Lower lobe of right lung (tissue), 2 donors: ENCODE measurements at regions not wholly inside any gene's neighbourhood (a gene's known extent, or its start where the extent isn't known, plus 50 kb on each side); places are given as distances from the start of the nearest gene placed in this dataset.

Experiments used
- ATAC-seq, 2 donors: fragments of 200-7000 bp; cut with Tn5 transposase; one replicate each; pipeline ENCODE4 v1.9.1; 2020 to 2022; ENCODE audit warnings: mild to moderate bottlenecking in 2 of 2, moderate library complexity in 2 of 2
- DNase-seq: peaks from one replicate; pipeline ENCODE4 v3.0.0-alpha.2; 2020
- H3K27ac ChIP-seq: fragments of 200-600 bp; one replicate; pipeline ENCODE4 v1.8.0; 2022
- H3K27me3 ChIP-seq: fragments of 200-600 bp; one replicate; pipeline ENCODE4 v1.8.0; 2022; ENCODE audit warnings: low read depth
- H3K36me3 ChIP-seq: fragments of 200-600 bp; one replicate; pipeline ENCODE4 v1.8.0; 2022; ENCODE audit warnings: mild to moderate bottlenecking
- H3K4me1 ChIP-seq: fragments of 200-600 bp; one replicate; pipeline ENCODE4 v1.8.0; 2022
- H3K4me3 ChIP-seq: fragments of 200-600 bp; one replicate; pipeline ENCODE4 v1.8.0; 2022; ENCODE audit warnings: mild to moderate bottlenecking
- H3K9me3 ChIP-seq: fragments of 200-600 bp; one replicate; pipeline ENCODE4 v1.8.0; 2022
- intact Hi-C: fragments of 100-400 bp; cut with DNase I; formaldehyde crosslinking; loops from one replicate; pipeline ENCODE4 v1.11.0; 2022
- TF ChIP-seq, protein P1 (sequence below): fragments of 200-600 bp; IDR thresholded peaks from one replicate; pipeline ENCODE4 v1.8.0; 2022; ENCODE audit warnings: antibody characterized with exemption, mild to moderate bottlenecking
- donor health status: DM: no; HTN: yes; CAD: no; lungs with severe emphysema.

DNA sequence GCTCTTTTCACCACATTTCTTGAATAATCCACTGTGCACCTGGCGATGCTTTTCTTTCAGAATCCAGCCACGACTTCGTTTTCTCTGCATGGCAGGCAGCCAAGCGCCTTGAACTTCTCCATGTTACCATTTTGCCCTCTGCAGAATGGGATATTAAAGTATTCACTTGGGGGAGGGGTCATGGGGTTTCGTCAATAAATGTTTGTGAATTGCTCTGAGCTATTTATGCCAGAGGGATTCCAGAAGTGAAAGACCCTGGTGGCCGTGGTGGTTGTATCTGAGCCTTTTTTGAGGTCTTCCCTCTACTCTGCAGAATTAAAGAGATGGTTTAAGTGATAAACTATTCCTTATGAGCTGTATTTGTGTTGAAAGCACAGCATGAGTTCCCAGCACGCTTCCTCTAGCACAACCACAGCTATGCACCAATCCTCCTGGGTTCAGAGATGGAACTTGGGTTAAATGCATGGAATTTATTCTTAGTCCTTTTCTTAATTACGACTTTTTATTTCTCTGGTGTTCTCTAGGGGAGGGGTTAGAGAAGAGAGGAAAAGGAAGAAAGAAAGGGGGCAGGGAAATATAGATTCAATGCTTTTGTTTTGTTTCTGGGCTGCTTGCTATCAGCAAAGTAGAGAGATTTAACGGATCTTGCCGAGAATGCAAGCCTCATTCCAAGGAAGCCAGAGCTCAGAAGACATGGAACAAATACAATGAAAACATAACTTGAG lies 478.2 kb upstream of the TNC start:
- Histone ChIP-seq H3K9me3 (no peaks in the 10 kb centered on the region), H3K27me3 (no peaks in the 10 kb centered on the region), H3K36me3 (no peaks in the 10 kb centered on the region), H3K4me1 (no peaks in the 10 kb centered on the region), H3K27ac (no peak overlapping the region), H3K4me3 (no peak overlapping the region)
- TF ChIP-seq, protein P1, sequence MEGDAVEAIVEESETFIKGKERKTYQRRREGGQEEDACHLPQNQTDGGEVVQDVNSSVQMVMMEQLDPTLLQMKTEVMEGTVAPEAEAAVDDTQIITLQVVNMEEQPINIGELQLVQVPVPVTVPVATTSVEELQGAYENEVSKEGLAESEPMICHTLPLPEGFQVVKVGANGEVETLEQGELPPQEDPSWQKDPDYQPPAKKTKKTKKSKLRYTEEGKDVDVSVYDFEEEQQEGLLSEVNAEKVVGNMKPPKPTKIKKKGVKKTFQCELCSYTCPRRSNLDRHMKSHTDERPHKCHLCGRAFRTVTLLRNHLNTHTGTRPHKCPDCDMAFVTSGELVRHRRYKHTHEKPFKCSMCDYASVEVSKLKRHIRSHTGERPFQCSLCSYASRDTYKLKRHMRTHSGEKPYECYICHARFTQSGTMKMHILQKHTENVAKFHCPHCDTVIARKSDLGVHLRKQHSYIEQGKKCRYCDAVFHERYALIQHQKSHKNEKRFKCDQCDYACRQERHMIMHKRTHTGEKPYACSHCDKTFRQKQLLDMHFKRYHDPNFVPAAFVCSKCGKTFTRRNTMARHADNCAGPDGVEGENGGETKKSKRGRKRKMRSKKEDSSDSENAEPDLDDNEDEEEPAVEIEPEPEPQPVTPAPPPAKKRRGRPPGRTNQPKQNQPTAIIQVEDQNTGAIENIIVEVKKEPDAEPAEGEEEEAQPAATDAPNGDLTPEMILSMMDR: no peak
- no peak for ATAC-seq
- intact Hi-C loops: no loop called here
- no peak for DNase-seq

DNA sequence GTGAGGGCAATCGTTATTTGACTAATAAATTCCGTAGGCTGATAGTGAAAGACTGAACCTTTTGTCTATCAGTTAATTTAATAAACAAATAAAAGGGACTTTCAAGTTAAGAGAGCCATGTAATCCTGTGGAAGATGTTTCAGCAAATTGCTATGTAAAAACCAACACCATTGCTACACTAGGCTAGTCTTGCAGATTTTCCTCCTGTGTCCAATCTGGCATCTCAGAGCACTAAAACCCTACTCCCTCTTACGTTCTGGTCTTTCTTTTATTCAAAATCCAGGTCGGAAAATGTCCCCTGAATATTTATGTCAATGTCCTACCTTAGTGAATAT lies 478.8 kb upstream of the TNC start:
- no peak overlapping the region for H3K4me3 ChIP-seq
- TF ChIP-seq, protein P1: no peak
- ATAC-seq: no peak
- H3K27ac ChIP-seq: no peak overlapping the region
- intact Hi-C loops: no loop called here
- H3K4me1 ChIP-seq: no peaks in the 10 kb centered on the region
- no peaks in the 10 kb centered on the region for H3K36me3 ChIP-seq
- no peaks in the 10 kb centered on the region for H3K9me3 ChIP-seq
- no peaks in the 10 kb centered on the region for H3K27me3 ChIP-seq
- no peak for DNase-seq

DNA sequence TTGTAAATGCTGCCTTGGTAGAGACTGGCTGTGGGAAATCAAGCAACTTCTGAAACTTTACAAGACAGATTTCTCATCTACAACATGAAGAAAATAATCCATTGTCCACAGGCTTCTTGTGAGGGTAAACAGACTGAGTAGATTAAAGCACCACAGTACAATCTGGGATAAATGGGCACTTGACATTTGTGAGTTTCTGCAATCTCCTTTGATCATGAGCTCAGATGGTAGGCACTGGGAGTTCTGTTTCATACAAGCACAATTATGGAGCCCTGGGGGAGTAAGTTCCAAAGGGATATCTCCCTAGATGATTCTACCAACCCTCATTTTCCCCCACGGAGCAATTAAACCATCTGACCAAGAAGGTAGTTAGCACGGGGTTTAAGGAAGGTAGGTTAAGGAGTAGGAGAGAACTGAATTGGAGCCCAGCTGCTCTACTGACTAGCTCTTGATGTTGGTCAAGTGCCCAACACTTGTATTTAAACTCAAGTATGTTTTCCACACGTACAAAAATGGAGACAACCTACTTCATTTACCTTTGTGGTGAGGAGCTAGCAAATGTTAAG lies 479.5 kb upstream of the TNC start:
- intact Hi-C loops: no loop called here
- no peak overlapping the region for H3K4me3 ChIP-seq
- H3K27ac ChIP-seq: no peak overlapping the region
- H3K9me3 ChIP-seq: no peaks in the 10 kb centered on the region
- H3K36me3 ChIP-seq: no peaks in the 10 kb centered on the region
- ATAC-seq (no peak), DNase-seq (no peak)
- TF ChIP-seq, protein P1: no peak
- H3K27me3 ChIP-seq: no peaks in the 10 kb centered on the region
- H3K4me1 ChIP-seq: no peaks in the 10 kb centered on the region

DNA sequence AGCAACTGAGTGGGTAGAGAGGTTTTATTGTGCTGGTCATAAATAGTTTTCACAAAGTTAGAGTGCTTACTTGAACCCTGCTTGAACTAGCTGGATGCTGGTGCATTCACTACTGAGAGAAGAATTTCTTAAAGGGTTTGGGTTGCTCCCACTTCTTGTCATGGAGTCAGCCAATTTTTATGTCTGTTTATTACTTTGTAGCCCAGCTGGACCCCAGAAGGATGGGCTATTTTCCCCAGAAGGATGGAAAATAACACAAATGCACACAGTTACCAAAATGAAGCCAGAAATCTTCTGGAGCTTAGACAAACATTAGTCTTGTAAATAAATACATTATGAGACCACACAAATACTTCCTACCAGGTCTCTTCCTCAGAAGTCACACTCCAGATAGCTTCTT lies 480.8 kb upstream of the TNC start:
- H3K9me3 ChIP-seq: no peaks in the 10 kb centered on the region
- no peak overlapping the region for H3K27ac ChIP-seq
- H3K4me3 ChIP-seq: no peak overlapping the region
- TF ChIP-seq, protein P1: no peak
- no peaks in the 10 kb centered on the region for H3K4me1 ChIP-seq
- DNase-seq: no peak
- H3K27me3 ChIP-seq: no peaks in the 10 kb centered on the region
- intact Hi-C loops: no loop called here
- H3K36me3 ChIP-seq: no peaks in the 10 kb centered on the region
- no peak for ATAC-seq

DNA sequence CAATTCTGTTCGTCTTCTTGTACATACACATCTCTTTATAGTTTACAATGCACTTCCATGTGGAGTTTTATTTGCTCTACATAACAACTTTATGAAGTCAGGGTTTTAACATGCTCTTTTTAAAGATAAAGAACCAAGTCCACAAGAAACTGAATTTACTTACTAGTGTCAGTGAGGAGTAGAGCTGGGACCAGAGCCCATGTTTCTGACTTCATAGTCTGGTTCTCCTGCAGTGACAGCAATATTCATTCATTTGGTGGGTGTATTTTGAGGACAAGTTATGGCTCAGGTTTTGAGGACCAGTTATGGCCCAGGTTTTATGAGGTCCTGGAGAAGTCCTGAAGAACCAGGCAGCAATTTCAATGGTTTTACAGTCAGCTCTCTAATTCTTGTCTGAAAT lies 481.9 kb upstream of the TNC start:
- Histone ChIP-seq H3K36me3 (no peaks in the 10 kb centered on the region), H3K27me3 (no peaks in the 10 kb centered on the region), H3K4me3 (no peak overlapping the region), H3K4me1 (no peaks in the 10 kb centered on the region), H3K27ac (no peak overlapping the region), H3K9me3 (no peaks in the 10 kb centered on the region)
- no peak for DNase-seq
- ATAC-seq: no peak
- TF ChIP-seq, protein P1: no peak
- intact Hi-C loops: no loop called here
